HG02588 (cell line): ENCODE measurements at regions not wholly inside any gene's neighbourhood (a gene's known extent, or its start where the extent isn't known, plus 50 kb on each side); places are given as distances from the start of the nearest gene placed in this dataset.

Source experiments
- ATAC-seq: cut with Tn5 transposase; IDR thresholded peaks from one replicate; pipeline ENCODE4 v1.9.1; 2021; ENCODE audit warnings: mild to moderate bottlenecking, moderate library complexity; ENCODE audit not compliant: unreplicated experiment

GRCh38 chr3:193844472-193844871 lies 251.5 kb downstream of the OPA1 start:
- ATAC-seq: no peak

GRCh38 chr3:193845144-193845543 lies 252.1 kb downstream of the OPA1 start:
- no peak for ATAC-seq

GRCh38 chr3:193846569-193846968 lies 253.6 kb downstream of the OPA1 start:
- ATAC-seq: no peak

- ATAC-seq: no peak
These were observed 254.4 kb downstream of the OPA1 start for GRCh38 chr3:193847402-193847801.

- ATAC-seq: no peak
These were observed 255.5 kb downstream of the OPA1 start for GRCh38 chr3:193848547-193848946.

- ATAC-seq: no peak
These were observed 257.1 kb downstream of the OPA1 start for GRCh38 chr3:193850084-193850619.

- no peak for ATAC-seq
These were observed 258.4 kb downstream of the OPA1 start for GRCh38 chr3:193851428-193851847.

- no peak for ATAC-seq
These were observed 259.1 kb downstream of the OPA1 start for GRCh38 chr3:193851941-193852674.

GRCh38 chr3:193852901-193853300 lies 259.9 kb downstream of the OPA1 start:
- no peak for ATAC-seq

GRCh38 chr3:193853511-193854219 lies 260.7 kb downstream of the OPA1 start:
- ATAC-seq: no peak

GRCh38 chr3:193857996-193858395 lies 265.0 kb downstream of the OPA1 start:
- no peak for ATAC-seq

- ATAC-seq: no peak
These were observed 266.2 kb downstream of the OPA1 start for GRCh38 chr3:193859195-193859594.

- ATAC-seq: no peak
These were observed 268.0 kb downstream of the OPA1 start for GRCh38 chr3:193861012-193861411.

GRCh38 chr3:193862843-193863242 lies 269.8 kb downstream of the OPA1 start:
- ATAC-seq: no peak

- no peak for ATAC-seq
These were observed 270.8 kb downstream of the OPA1 start for GRCh38 chr3:193863657-193864357.

GRCh38 chr3:193865339-193865738 lies 270.6 kb upstream of the HES1 start:
- ATAC-seq: peak; percentile 81

- ATAC-seq: no peak
These were observed 270.0 kb upstream of the HES1 start for GRCh38 chr3:193865896-193866480.

- ATAC-seq: no peak
These were observed 267.4 kb upstream of the HES1 start for GRCh38 chr3:193868590-193868989.

- no peak for ATAC-seq
These were observed 266.4 kb upstream of the HES1 start for GRCh38 chr3:193869221-193870201.
